K562 (cell line): ENCODE measurements at regions not wholly inside any gene's neighbourhood (a gene's known extent, or its start where the extent isn't known, plus 50 kb on each side); places are given as distances from the start of the nearest gene placed in this dataset.

ENCODE experiments used
- ATAC-seq: fragments of 200-7000 bp; cut with Tn5 transposase; 3 replicates; pipeline ENCODE4 v1.9.1; 2020; ENCODE audit warnings: moderate library complexity
- BruUV-seq: library from RNA; stranded (reverse); fragments of 400-500 nt; replicated peaks from 2 replicates; lab custom pipeline; 2021; lab: Mats Ljungman, UMichigan
- CTCF ChIA-PET: fragments of 300-600 bp; formaldehyde crosslinking; extraction: SDS; loops from one replicate; lab custom pipeline; 2021; ENCODE audit warnings: low intra/inter-chr PET ratio; lab: Yijun Ruan, JAX
- POLR2A ChIA-PET: fragments of 300-600, 350-650 bp; sonication (Branson Sonifier 250); formaldehyde crosslinking; extraction: SDS; loops from one replicate; lab custom pipeline; 2021; ENCODE audit warnings: antibody characterized with exemption, inconsistent platforms; lab: Yijun Ruan, JAX
- DNase-seq, 4 experiments: peaks; one replicate each; pipeline versions ENCODE4 v3.0.0 to v3.0.0-alpha.2; 2011 to 2018; ENCODE audit warnings: low spot score in 3 of 4, mixed read lengths in 3 of 4; ENCODE audit errors: extremely low read depth in 1 of 4
- FAIRE-seq: peaks from 2 replicates; lab custom pipeline; 2011; peaks lifted over from hg19 to GRCh38; lab: Jason Lieb, UNC
- H2AFZ ChIP-seq: 2 replicates; pipeline ENCODE4 v1.6.0; 2011; ENCODE audit warnings: low read depth, low read length, control low read depth, inconsistent platforms
- H3K27ac ChIP-seq: fragments of 200-600 bp; 3 replicates; pipeline ENCODE4 v1.8.0; 2011; ENCODE audit warnings: low read depth, mild to moderate bottlenecking, control low read depth, inconsistent platforms, low read length, moderate library complexity, mixed read lengths; ENCODE audit errors: extremely low read depth
- H3K27me3 ChIP-seq, 2 experiments: fragments of 300-600 bp in 1 of 2; 2 replicates in 1 of 2; 3 replicates in 1 of 2; pipeline versions ENCODE4 v1.6.0 to v1.8.0; 2011; ENCODE audit warnings: inconsistent platforms in 2 of 2, low read length in 2 of 2, mild to moderate bottlenecking in 1 of 2, mixed read lengths in 1 of 2, moderate library complexity in 1 of 2; ENCODE audit not compliant: control insufficient read depth in 2 of 2, insufficient read depth in 2 of 2
- H3K36me3 ChIP-seq: fragments of 300-600 bp; 3 replicates; pipeline ENCODE4 v1.8.0; 2011; ENCODE audit warnings: mild to moderate bottlenecking, low read length, inconsistent platforms; ENCODE audit not compliant: control insufficient read depth, insufficient read depth
- H3K4me1 ChIP-seq, 2 experiments: fragments of 200-600 bp in 1 of 2; replicated peaks in 1 of 2; 2 replicates in 1 of 2; 3 replicates in 1 of 2; pipeline versions ENCODE4 v1.5.1 to v1.8.0; 2011; ENCODE audit warnings: inconsistent platforms in 2 of 2, low read length in 2 of 2, mild to moderate bottlenecking in 1 of 2, mixed read lengths in 1 of 2, moderate library complexity in 1 of 2; ENCODE audit not compliant: control insufficient read depth in 2 of 2, insufficient read depth in 2 of 2
- H3K4me2 ChIP-seq: 2 replicates; pipeline ENCODE4 v1.6.1; 2011; ENCODE audit warnings: low read length, control low read depth, inconsistent platforms, mixed read lengths; ENCODE audit not compliant: insufficient read depth
- H3K4me3 ChIP-seq: fragments of 200-600 bp; sonication (generic), shearing (Covaris generic); 2 replicates; pipeline ENCODE4 v1.5.1; 2016; ENCODE audit warnings: control low read depth, inconsistent platforms
- H3K79me2 ChIP-seq: fragments of 200-600 bp; 3 replicates; pipeline ENCODE4 v1.8.0; 2011; ENCODE audit warnings: low read length, inconsistent platforms; ENCODE audit not compliant: control insufficient read depth, insufficient read depth
- H3K9ac ChIP-seq, 2 experiments: 2 replicates each; pipeline versions ENCODE4 v1.6.0 to v1.6.1; 2011; ENCODE audit warnings: low read depth in 2 of 2, low read length in 2 of 2, control low read depth in 1 of 2, inconsistent platforms in 1 of 2, mild to moderate bottlenecking in 1 of 2, mixed read lengths in 1 of 2; ENCODE audit not compliant: insufficient read depth in 1 of 2
- H3K9me1 ChIP-seq: one replicate; pipeline ENCODE4 v1.6.0; 2011; ENCODE audit warnings: inconsistent platforms, mild to moderate bottlenecking, low read length, moderate library complexity; ENCODE audit not compliant: control insufficient read depth, insufficient read depth
- H3K9me3 ChIP-seq: replicated peaks from 2 replicates; pipeline ENCODE4 v1.5.1; 2011; ENCODE audit warnings: low read depth, low read length, inconsistent platforms; ENCODE audit not compliant: control insufficient read depth, insufficient read depth
- H4K20me1 ChIP-seq: replicated peaks from 2 replicates; pipeline ENCODE4 v1.6.1; 2011; ENCODE audit warnings: low read length, inconsistent platforms, mixed read lengths; ENCODE audit not compliant: control insufficient read depth, insufficient read depth
- CC2D1A ChIP-seq: fragments of 450-650 bp; IDR thresholded peaks from 2 replicates; pipeline ENCODE4 v1.6.1; 2017; ENCODE audit warnings: mild to moderate bottlenecking
- DDX20 ChIP-seq: fragments of 450-650 bp; IDR thresholded peaks from 2 replicates; pipeline ENCODE4 v1.6.1; 2016; ENCODE audit warnings: missing genetic modification characterization, low read depth, mild to moderate bottlenecking, missing compliant biosample characterization, moderate library complexity
- HMG20B ChIP-seq: fragments of 250-450 bp; sonication (Bioruptor Pico); IDR thresholded peaks from 2 replicates; pipeline ENCODE4 v1.5.0; 2021; ENCODE audit warnings: mild to moderate bottlenecking
- KLF16 ChIP-seq: IDR thresholded peaks from 2 replicates; pipeline ENCODE4 v1.6.1; 2016; ENCODE audit warnings: antibody characterized with exemption
- NFE2L1 ChIP-seq: fragments of 450-650 bp; IDR thresholded peaks from 2 replicates; pipeline ENCODE4 v1.6.1; 2016; ENCODE audit warnings: missing genetic modification characterization, low read depth, mild to moderate bottlenecking, missing compliant biosample characterization, moderate library complexity, borderline replicate concordance
- NR2C1 ChIP-seq, 2 experiments: fragments of 450-650 bp; IDR thresholded peaks; 2 replicates each; pipeline ENCODE4 v1.6.1; 2017; ENCODE audit warnings: mild to moderate bottlenecking in 2 of 2, antibody characterized with exemption in 1 of 2, inconsistent platforms in 1 of 2, missing compliant biosample characterization in 1 of 2, missing genetic modification characterization in 1 of 2
- NR2F6 ChIP-seq: fragments of 450-650 bp; formaldehyde crosslinking; IDR thresholded peaks from 2 replicates; pipeline ENCODE4 v1.4.0; 2020; ENCODE audit warnings: mild to moderate bottlenecking
- ZFP1 ChIP-seq: fragments of 450-650 bp; formaldehyde crosslinking; IDR thresholded peaks from 2 replicates; pipeline ENCODE4 v1.4.0; 2020; ENCODE audit warnings: mild to moderate bottlenecking, mixed read lengths
- ZNF175 ChIP-seq: fragments of 200-800 bp; sonication (Bioruptor generic); IDR thresholded peaks from 2 replicates; pipeline ENCODE4 v1.6.1; 2016; ENCODE audit warnings: low read depth, mild to moderate bottlenecking, missing genetic modification characterization, missing compliant biosample characterization
- ZNF217 ChIP-seq: sonication (generic); formaldehyde crosslinking; IDR thresholded peaks from 2 replicates; pipeline ENCODE4 v1.8.0; 2022; ENCODE audit warnings: mild to moderate bottlenecking, missing genetic modification reagents
- ZNF324 ChIP-seq: fragments of 250-450 bp; sonication (Bioruptor Pico); IDR thresholded peaks from 2 replicates; pipeline ENCODE4 v1.4.0; 2020; ENCODE audit warnings: mild to moderate bottlenecking
- ZNF57 ChIP-seq: fragments of 450-650 bp; formaldehyde crosslinking; IDR thresholded peaks from 2 replicates; pipeline ENCODE4 v1.4.0; 2020; ENCODE audit warnings: mild to moderate bottlenecking, moderate library complexity
- ZNF785 ChIP-seq: fragments of 250-450 bp; sonication (Bioruptor Pico); IDR thresholded peaks from 2 replicates; pipeline ENCODE4 v1.4.0; 2020; ENCODE audit warnings: mild to moderate bottlenecking
- ZSCAN32 ChIP-seq: fragments of 450-650 bp; formaldehyde crosslinking; IDR thresholded peaks from 2 replicates; pipeline ENCODE4 v1.4.0; 2020; ENCODE audit warnings: mild to moderate bottlenecking, moderate library complexity
- WGBS: fragments of 100-300 bp; shearing (Covaris generic); methylation state at CpG from one replicate; pipeline ENCODE4 v1.1.6; 2016; ENCODE audit warnings: low coverage, mixed read lengths; ENCODE audit not compliant: insufficient coverage; ENCODE audit errors: missing lambda C conversion rate; 5-methylcytosine and 5-hydroxymethylcytosine counted together
- in situ Hi-C: fragments of 300-500 bp; cut with MboI; formaldehyde crosslinking; loops from 4 replicates; pipeline ENCODE4 v1.15.0; 2018; ENCODE audit warnings: inconsistent platforms, mixed read lengths
- intact Hi-C: fragments of 100-400 bp; cut with micrococcal nuclease; formaldehyde crosslinking; loops from 2 replicates; pipeline ENCODE4 v1.14.2; 2022
- TF ChIP-seq, protein P1 (sequence below): fragments of 250-450 bp; sonication (Bioruptor Pico); IDR thresholded peaks from 2 replicates; pipeline ENCODE4 v1.5.0; 2020; ENCODE audit warnings: mild to moderate bottlenecking, borderline replicate concordance
- TF ChIP-seq, protein P2 (sequence below): sonication (generic); formaldehyde crosslinking; IDR thresholded peaks from 2 replicates; pipeline ENCODE4 v1.8.0; 2023; ENCODE audit warnings: mild to moderate bottlenecking, missing genetic modification reagents
- TF ChIP-seq, protein P3 (sequence below): fragments of 150-350 bp; conservative IDR thresholded peaks from 2 replicates; pipeline ENCODE4 v1.6.1; 2014; ENCODE audit warnings: low read length
- TF ChIP-seq, protein P4 (sequence below): fragments of 450-650 bp; IDR thresholded peaks from 2 replicates; pipeline ENCODE4 v1.6.1; 2014; ENCODE audit warnings: low read depth, mild to moderate bottlenecking, moderate library complexity, borderline replicate concordance

DNA sequence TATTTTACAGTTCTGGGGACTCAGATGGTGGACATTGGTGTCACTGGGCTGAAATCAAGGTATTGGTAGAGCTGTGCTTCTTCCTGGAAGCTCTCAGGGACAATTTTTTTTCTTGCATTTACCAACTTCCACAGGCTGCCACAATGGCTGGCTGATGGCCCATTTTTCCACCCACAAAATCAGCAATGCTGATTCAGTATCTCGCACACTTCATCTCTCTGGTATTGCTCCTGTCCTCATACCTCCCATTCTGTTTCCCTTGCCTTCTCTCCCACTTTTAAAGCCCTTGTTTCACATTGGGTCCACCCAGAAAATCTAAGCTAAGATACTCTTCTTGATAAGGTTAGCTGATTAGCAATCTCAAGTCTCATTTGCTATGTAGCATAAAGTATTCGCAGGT lies 530.9 kb upstream of the POM121L12 start:
- ChIA-PET POLR2A (no interaction called here), CTCF (no interaction called here)
- intact Hi-C loops (no loop called here), in situ Hi-C loops (no loop called here)
- Histone ChIP-seq H3K4me3 (no peak overlapping the region), H3K36me3 (no peaks in the 10 kb centered on the region), H3K4me2 (no peak overlapping the region), H3K27ac (no peak overlapping the region), H3K9me1 (no peaks in the 10 kb centered on the region), H4K20me1 (no peaks in the 10 kb centered on the region), H3K9ac (no peak overlapping the region), H3K9me3 (no peaks in the 10 kb centered on the region), H2AFZ (no peak overlapping the region), H3K79me2 (no peaks in the 10 kb centered on the region), H3K4me1 (no peaks in the 10 kb centered on the region), H3K27me3 (no peaks in the 10 kb centered on the region)
- DNase-seq (no peak), FAIRE-seq (no peak), ATAC-seq (no peak)
- 0% methylated on average over 2 of the region's 2 CpGs for WGBS
- BruUV-seq, result no TSS peak
- TF ChIP-seq, protein P1, sequence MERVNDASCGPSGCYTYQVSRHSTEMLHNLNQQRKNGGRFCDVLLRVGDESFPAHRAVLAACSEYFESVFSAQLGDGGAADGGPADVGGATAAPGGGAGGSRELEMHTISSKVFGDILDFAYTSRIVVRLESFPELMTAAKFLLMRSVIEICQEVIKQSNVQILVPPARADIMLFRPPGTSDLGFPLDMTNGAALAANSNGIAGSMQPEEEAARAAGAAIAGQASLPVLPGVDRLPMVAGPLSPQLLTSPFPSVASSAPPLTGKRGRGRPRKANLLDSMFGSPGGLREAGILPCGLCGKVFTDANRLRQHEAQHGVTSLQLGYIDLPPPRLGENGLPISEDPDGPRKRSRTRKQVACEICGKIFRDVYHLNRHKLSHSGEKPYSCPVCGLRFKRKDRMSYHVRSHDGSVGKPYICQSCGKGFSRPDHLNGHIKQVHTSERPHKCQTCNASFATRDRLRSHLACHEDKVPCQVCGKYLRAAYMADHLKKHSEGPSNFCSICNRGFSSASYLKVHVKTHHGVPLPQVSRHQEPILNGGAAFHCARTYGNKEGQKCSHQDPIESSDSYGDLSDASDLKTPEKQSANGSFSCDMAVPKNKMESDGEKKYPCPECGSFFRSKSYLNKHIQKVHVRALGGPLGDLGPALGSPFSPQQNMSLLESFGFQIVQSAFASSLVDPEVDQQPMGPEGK (CRISPR knock-in tag), result no peak
- TF ChIP-seq ZNF217 (CRISPR knock-in tag) (no peak), KLF16 (no peak), NR2F6 (CRISPR knock-in tag) (no peak), NR2C1 (IDR thresholded peaks at IDR 0.05) (no peak), NR2C1 (tag; IDR thresholded peaks at IDR 0.05) (no peak), ZNF57 (CRISPR knock-in tag) (no peak), CC2D1A (no peak), ZFP1 (CRISPR knock-in tag) (no peak), HMG20B (CRISPR knock-in tag) (no peak), DDX20 (tag) (no peak), ZNF324 (no peak), ZNF175 (CRISPR knock-in tag) (no peak), ZNF785 (no peak), NFE2L1 (tag) (no peak), ZSCAN32 (CRISPR knock-in tag) (no peak)
- TF ChIP-seq, protein P2, sequence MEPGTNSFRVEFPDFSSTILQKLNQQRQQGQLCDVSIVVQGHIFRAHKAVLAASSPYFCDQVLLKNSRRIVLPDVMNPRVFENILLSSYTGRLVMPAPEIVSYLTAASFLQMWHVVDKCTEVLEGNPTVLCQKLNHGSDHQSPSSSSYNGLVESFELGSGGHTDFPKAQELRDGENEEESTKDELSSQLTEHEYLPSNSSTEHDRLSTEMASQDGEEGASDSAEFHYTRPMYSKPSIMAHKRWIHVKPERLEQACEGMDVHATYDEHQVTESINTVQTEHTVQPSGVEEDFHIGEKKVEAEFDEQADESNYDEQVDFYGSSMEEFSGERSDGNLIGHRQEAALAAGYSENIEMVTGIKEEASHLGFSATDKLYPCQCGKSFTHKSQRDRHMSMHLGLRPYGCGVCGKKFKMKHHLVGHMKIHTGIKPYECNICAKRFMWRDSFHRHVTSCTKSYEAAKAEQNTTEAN (CRISPR knock-in tag), result no peak
- TF ChIP-seq, protein P3, sequence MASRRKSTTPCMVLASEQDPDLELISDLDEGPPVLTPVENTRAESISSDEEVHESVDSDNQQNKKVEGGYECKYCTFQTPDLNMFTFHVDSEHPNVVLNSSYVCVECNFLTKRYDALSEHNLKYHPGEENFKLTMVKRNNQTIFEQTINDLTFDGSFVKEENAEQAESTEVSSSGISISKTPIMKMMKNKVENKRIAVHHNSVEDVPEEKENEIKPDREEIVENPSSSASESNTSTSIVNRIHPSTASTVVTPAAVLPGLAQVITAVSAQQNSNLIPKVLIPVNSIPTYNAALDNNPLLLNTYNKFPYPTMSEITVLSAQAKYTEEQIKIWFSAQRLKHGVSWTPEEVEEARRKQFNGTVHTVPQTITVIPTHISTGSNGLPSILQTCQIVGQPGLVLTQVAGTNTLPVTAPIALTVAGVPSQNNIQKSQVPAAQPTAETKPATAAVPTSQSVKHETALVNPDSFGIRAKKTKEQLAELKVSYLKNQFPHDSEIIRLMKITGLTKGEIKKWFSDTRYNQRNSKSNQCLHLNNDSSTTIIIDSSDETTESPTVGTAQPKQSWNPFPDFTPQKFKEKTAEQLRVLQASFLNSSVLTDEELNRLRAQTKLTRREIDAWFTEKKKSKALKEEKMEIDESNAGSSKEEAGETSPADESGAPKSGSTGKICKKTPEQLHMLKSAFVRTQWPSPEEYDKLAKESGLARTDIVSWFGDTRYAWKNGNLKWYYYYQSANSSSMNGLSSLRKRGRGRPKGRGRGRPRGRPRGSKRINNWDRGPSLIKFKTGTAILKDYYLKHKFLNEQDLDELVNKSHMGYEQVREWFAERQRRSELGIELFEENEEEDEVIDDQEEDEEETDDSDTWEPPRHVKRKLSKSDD, result no peak
- TF ChIP-seq, protein P4, sequence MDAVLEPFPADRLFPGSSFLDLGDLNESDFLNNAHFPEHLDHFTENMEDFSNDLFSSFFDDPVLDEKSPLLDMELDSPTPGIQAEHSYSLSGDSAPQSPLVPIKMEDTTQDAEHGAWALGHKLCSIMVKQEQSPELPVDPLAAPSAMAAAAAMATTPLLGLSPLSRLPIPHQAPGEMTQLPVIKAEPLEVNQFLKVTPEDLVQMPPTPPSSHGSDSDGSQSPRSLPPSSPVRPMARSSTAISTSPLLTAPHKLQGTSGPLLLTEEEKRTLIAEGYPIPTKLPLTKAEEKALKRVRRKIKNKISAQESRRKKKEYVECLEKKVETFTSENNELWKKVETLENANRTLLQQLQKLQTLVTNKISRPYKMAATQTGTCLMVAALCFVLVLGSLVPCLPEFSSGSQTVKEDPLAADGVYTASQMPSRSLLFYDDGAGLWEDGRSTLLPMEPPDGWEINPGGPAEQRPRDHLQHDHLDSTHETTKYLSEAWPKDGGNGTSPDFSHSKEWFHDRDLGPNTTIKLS, result no peak
